ENCODE measurements at regions not wholly inside any gene's neighbourhood (a gene's known extent, or its start where the extent isn't known, plus 50 kb on each side); places are given as distances from the start of the nearest gene placed in this dataset.

GRCh38 chr5:4547547-4547946 lies 592.6 kb upstream of the ADAMTS16 start:
- CTCF ChIA-PET = no interaction called here
- no peak for DNase-seq (ENCODE audit: extremely low spot score)
- TF ChIP-seq ZNF384 (IDR thresholded peaks at IDR 0.05) = no peak
- no peak for TF ChIP-seq FOXK2 (IDR thresholded peaks at IDR 0.05)
- TF ChIP-seq NFRKB (IDR thresholded peaks at IDR 0.05) = no peak
- no peak for TF ChIP-seq HDGF (IDR thresholded peaks at IDR 0.05; ENCODE audit: borderline replicate concordance)
- no peak for TF ChIP-seq CTBP1 (IDR thresholded peaks at IDR 0.05; ENCODE audit: borderline replicate concordance)
- TF ChIP-seq ARNT (IDR thresholded peaks at IDR 0.05) = no peak
- no peak for TF ChIP-seq PKNOX1 (IDR thresholded peaks at IDR 0.05)
- no peak for TF ChIP-seq L3MBTL2 (conservative IDR thresholded peaks at IDR 0.05)
- TF ChIP-seq SP1 (IDR thresholded peaks at IDR 0.05) = no peak
- TF ChIP-seq SUZ12 (IDR thresholded peaks at IDR 0.05) = no peak
- TF ChIP-seq FOXA1 (IDR thresholded peaks at IDR 0.05) = no peak
- no peak for TF ChIP-seq ELF4 (IDR thresholded peaks at IDR 0.05)
- no peak for TF ChIP-seq BHLHE40 (IDR thresholded peaks at IDR 0.05; ENCODE audit: borderline replicate concordance)
- TF ChIP-seq TARDBP (IDR thresholded peaks at IDR 0.05) = no peak
- no peak for TF ChIP-seq LEF1 (IDR thresholded peaks at IDR 0.05; ENCODE audit: borderline replicate concordance)
- no peak for TF ChIP-seq FOXM1 (IDR thresholded peaks at IDR 0.05; ENCODE audit: borderline replicate concordance)
- POLR2A ChIA-PET = no interaction called here

- CTCF ChIA-PET = no interaction called here
- TF ChIP-seq ZNF384 (IDR thresholded peaks at IDR 0.05) (no peak), SP1 (IDR thresholded peaks at IDR 0.05) (no peak), HDGF (IDR thresholded peaks at IDR 0.05; ENCODE audit: borderline replicate concordance) (no peak), CTBP1 (IDR thresholded peaks at IDR 0.05; ENCODE audit: borderline replicate concordance) (no peak), FOXA1 (IDR thresholded peaks at IDR 0.05) (no peak), ELF4 (IDR thresholded peaks at IDR 0.05) (no peak), LEF1 (IDR thresholded peaks at IDR 0.05; ENCODE audit: borderline replicate concordance) (no peak), PKNOX1 (IDR thresholded peaks at IDR 0.05) (no peak), SUZ12 (IDR thresholded peaks at IDR 0.05) (no peak), TARDBP (IDR thresholded peaks at IDR 0.05) (no peak), ARNT (IDR thresholded peaks at IDR 0.05) (no peak), FOXK2 (IDR thresholded peaks at IDR 0.05) (no peak), NFRKB (IDR thresholded peaks at IDR 0.05) (no peak), L3MBTL2 (conservative IDR thresholded peaks at IDR 0.05) (no peak), FOXM1 (IDR thresholded peaks at IDR 0.05; ENCODE audit: borderline replicate concordance) (no peak)
These were observed 591.8 kb upstream of the ADAMTS16 start for GRCh38 chr5:4548341-4548740.

GRCh38 chr5:4549351-4549750 lies 590.8 kb upstream of the ADAMTS16 start:
- ChIA-PET POLR2A (no interaction called here), CTCF (no interaction called here)
- TF ChIP-seq FOXK2 (IDR thresholded peaks at IDR 0.05) (no peak), PKNOX1 (IDR thresholded peaks at IDR 0.05) (no peak), TARDBP (IDR thresholded peaks at IDR 0.05) (no peak), LEF1 (IDR thresholded peaks at IDR 0.05; ENCODE audit: borderline replicate concordance) (no peak)
- no peak for DNase-seq (ENCODE audit: extremely low spot score)

More at GRCh38 chr5:4548341-4548740, 591.8 kb upstream of the ADAMTS16 start:
- POLR2A ChIA-PET = no interaction called here
- no peak for DNase-seq (ENCODE audit: extremely low spot score)

GRCh38 chr5:4551034-4551433 lies 589.1 kb upstream of the ADAMTS16 start:
- ChIA-PET CTCF (no interaction called here), POLR2A (no interaction called here)
- DNase-seq (ENCODE audit: extremely low spot score) = no peak

GRCh38 chr5:4553130-4553529 lies 587.0 kb upstream of the ADAMTS16 start:
- no peak for DNase-seq (ENCODE audit: extremely low spot score)
- POLR2A ChIA-PET = no interaction called here
- TF ChIP-seq ARNT (IDR thresholded peaks at IDR 0.05) (no peak), SP1 (IDR thresholded peaks at IDR 0.05) (no peak), ELF4 (IDR thresholded peaks at IDR 0.05) (no peak), FOXK2 (IDR thresholded peaks at IDR 0.05) (no peak), FOXA1 (IDR thresholded peaks at IDR 0.05) (no peak), L3MBTL2 (conservative IDR thresholded peaks at IDR 0.05) (no peak)
- CTCF ChIA-PET = no interaction called here

More at GRCh38 chr5:4551034-4551433, 589.1 kb upstream of the ADAMTS16 start:
- no peak for TF ChIP-seq FOXA1 (IDR thresholded peaks at IDR 0.05)
- no peak for TF ChIP-seq HDGF (IDR thresholded peaks at IDR 0.05; ENCODE audit: borderline replicate concordance)
- no peak for TF ChIP-seq SP1 (IDR thresholded peaks at IDR 0.05)
- TF ChIP-seq BHLHE40 (IDR thresholded peaks at IDR 0.05; ENCODE audit: borderline replicate concordance) = no peak
- TF ChIP-seq SUZ12 (IDR thresholded peaks at IDR 0.05) = no peak
- TF ChIP-seq L3MBTL2 (conservative IDR thresholded peaks at IDR 0.05) = no peak
- no peak for TF ChIP-seq CTBP1 (IDR thresholded peaks at IDR 0.05; ENCODE audit: borderline replicate concordance)
- TF ChIP-seq ELF4 (IDR thresholded peaks at IDR 0.05) = no peak
- no peak for TF ChIP-seq ARNT (IDR thresholded peaks at IDR 0.05)
- TF ChIP-seq PKNOX1 (IDR thresholded peaks at IDR 0.05) = no peak
- no peak for TF ChIP-seq TARDBP (IDR thresholded peaks at IDR 0.05)
- TF ChIP-seq FOXM1 (IDR thresholded peaks at IDR 0.05; ENCODE audit: borderline replicate concordance) = no peak
- no peak for TF ChIP-seq LEF1 (IDR thresholded peaks at IDR 0.05; ENCODE audit: borderline replicate concordance)
- no peak for TF ChIP-seq ZNF384 (IDR thresholded peaks at IDR 0.05)
- no peak for TF ChIP-seq FOXK2 (IDR thresholded peaks at IDR 0.05)
- no peak for TF ChIP-seq NFRKB (IDR thresholded peaks at IDR 0.05)

- POLR2A ChIA-PET = no interaction called here
- CTCF ChIA-PET = no interaction called here
- TF ChIP-seq HDGF (IDR thresholded peaks at IDR 0.05; ENCODE audit: borderline replicate concordance) (no peak), L3MBTL2 (conservative IDR thresholded peaks at IDR 0.05) (no peak), CTBP1 (IDR thresholded peaks at IDR 0.05; ENCODE audit: borderline replicate concordance) (no peak), ARNT (IDR thresholded peaks at IDR 0.05) (no peak), BHLHE40 (IDR thresholded peaks at IDR 0.05; ENCODE audit: borderline replicate concordance) (no peak), SUZ12 (IDR thresholded peaks at IDR 0.05) (no peak), LEF1 (IDR thresholded peaks at IDR 0.05; ENCODE audit: borderline replicate concordance) (no peak), ZNF384 (IDR thresholded peaks at IDR 0.05) (no peak)
- DNase-seq (ENCODE audit: extremely low spot score) = no peak
These were observed 586.2 kb upstream of the ADAMTS16 start for GRCh38 chr5:4553978-4554377.

Measured in HEK293T (cell line).